ENCODE measurements at regions not wholly inside any gene's neighbourhood (a gene's known extent, or its start where the extent isn't known, plus 50 kb on each side); places are given as distances from the start of the nearest gene placed in this dataset.

DNA sequence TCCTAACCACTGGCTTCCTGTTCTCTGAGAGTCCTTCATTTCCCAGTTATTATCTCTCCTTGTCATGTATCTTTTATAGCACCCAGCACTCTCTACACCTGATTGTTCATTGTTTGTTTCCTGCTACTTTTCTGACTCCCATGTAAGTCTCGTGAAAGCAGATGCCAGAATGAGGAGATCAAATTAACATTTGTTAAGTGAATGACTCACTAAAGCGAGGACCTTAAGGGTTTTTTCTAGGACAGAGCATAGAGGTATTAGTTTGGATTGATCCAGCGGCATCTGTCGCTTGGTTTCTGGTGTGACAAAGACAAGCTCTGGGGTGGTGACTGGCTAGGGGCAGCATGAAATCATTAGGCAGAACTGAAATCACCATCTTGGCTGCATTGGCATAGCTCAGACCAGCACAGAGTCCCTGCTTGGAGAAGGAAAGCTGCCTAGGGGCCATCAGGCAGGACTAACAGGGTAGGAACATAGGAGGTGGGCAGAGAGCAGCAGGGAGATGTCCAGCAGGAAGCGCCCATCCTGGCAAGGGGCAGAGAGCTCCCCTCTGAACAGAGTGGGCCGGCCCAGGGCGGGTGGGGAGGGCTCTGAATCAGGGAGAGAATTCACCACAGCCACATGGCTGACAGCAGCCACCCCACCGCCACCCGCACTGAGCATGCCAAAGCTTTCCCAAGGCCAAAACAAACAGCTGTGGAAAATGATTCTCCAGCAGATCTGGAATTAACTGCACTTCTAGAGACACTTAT, 97.1 kb upstream of the CEP85L start:
- TF ChIP-seq, protein P1, sequence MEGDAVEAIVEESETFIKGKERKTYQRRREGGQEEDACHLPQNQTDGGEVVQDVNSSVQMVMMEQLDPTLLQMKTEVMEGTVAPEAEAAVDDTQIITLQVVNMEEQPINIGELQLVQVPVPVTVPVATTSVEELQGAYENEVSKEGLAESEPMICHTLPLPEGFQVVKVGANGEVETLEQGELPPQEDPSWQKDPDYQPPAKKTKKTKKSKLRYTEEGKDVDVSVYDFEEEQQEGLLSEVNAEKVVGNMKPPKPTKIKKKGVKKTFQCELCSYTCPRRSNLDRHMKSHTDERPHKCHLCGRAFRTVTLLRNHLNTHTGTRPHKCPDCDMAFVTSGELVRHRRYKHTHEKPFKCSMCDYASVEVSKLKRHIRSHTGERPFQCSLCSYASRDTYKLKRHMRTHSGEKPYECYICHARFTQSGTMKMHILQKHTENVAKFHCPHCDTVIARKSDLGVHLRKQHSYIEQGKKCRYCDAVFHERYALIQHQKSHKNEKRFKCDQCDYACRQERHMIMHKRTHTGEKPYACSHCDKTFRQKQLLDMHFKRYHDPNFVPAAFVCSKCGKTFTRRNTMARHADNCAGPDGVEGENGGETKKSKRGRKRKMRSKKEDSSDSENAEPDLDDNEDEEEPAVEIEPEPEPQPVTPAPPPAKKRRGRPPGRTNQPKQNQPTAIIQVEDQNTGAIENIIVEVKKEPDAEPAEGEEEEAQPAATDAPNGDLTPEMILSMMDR (IDR thresholded peaks at IDR 0.05), result no peak
- H3K4me3 Mint-ChIP-seq, result no peak overlapping the region
- H3K27me3 Mint-ChIP-seq (ENCODE audit: low read depth, poor library complexity), result no peaks in the 10 kb centered on the region
- H3K27ac Mint-ChIP-seq, result peak overlapping the region; percentile 20
- no peak for DNase-seq
- H3K4me1 Mint-ChIP-seq, result peaks cover 12% of the 10 kb centered on the region
- H3K9me3 Mint-ChIP-seq, result no peaks in the 10 kb centered on the region
- H3K36me3 Mint-ChIP-seq (ENCODE audit: low read depth), result no peaks in the 10 kb centered on the region

DNA sequence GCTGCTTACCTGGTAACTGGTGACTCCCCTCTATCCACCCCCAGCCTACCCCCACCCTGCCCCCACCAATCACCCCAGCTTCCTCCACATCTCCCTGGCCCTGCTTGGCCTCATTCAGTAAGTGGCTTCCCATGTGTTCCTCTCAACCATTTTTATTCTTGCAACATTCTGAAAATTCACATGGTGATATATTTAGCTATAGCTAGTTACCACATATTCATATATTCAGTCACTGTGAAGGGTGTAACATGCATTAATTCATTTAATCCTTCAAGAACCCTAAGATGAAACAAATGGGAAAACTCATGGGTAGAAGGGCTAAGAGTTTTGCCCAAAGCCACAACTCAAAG, 95.4 kb upstream of the CEP85L start:
- no peak overlapping the region for H3K27ac Mint-ChIP-seq
- DNase-seq, result no peak

DNA sequence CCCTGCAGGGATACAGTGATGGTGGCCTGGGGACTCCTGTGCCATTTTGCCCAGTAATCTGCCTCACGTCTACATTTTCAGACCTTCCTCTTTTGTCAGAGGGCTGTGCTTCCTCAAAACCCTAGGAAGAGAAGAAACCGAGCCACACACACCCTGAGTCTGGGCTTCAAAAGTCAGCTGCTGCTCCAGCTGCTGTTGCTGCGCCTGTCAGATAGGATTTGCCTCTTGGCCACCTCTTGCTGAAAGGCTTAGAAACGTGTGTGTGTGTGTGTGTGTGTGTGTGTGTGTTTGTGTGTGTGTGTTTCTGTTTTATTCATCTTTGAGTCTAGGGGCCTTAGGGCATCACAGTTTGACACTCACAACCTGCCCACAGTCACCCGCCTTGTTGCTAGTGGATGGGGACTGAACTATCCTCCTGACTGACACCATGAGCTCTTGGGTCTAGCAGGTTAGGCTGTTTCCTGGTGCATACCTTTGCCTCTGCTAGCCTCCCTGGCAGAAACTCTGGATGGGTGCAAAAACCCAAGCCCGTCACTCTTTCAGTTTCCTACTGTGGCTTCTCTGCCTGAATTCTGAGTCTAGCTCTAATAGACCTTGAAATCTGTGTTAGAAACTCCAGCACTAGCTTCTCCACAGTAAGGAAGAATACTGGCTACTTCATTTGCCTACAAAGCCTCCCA, 94.9 kb upstream of the CEP85L start:
- Mint-ChIP-seq H3K36me3 (ENCODE audit: low read depth) (no peaks in the 10 kb centered on the region), H3K27ac (no peak overlapping the region), H3K4me3 (no peak overlapping the region), H3K4me1 (peaks cover 12% of the 10 kb centered on the region), H3K9me3 (no peaks in the 10 kb centered on the region), H3K27me3 (ENCODE audit: low read depth, poor library complexity) (no peaks in the 10 kb centered on the region)
- TF ChIP-seq, protein P1 (IDR thresholded peaks at IDR 0.05), result no peak
- no peak for DNase-seq

More for the DNA sequence above, 95.4 kb upstream of the CEP85L start:
- Mint-ChIP-seq H3K9me3 (no peaks in the 10 kb centered on the region), H3K27me3 (ENCODE audit: low read depth, poor library complexity) (no peaks in the 10 kb centered on the region), H3K36me3 (ENCODE audit: low read depth) (no peaks in the 10 kb centered on the region), H3K4me1 (peaks cover 12% of the 10 kb centered on the region), H3K4me3 (no peak overlapping the region)
- TF ChIP-seq, protein P1 (IDR thresholded peaks at IDR 0.05), result no peak

DNA sequence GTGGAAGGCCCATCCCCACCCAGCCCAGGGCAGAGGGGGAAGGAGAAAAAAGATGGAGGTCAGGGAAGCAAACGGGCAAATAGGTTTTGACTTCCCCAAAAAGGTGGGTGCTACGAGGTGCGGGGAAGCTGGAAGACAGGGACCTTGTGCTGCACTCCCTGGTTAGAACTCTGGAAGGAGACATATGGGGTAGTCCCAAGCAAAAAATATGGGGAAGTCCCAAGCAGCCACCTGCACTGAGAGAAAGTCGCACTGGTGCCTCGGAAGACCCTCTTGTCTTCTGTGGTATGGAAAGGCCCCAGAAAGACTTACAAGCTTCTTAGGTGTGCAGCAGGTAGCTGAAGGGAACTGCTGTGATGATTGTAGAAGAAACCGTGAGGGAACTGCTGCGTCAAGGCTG, 93.8 kb upstream of the CEP85L start:
- no peak for DNase-seq
- Mint-ChIP-seq H3K36me3 (ENCODE audit: low read depth) (no peaks in the 10 kb centered on the region), H3K9me3 (no peaks in the 10 kb centered on the region), H3K4me3 (no peak overlapping the region), H3K27me3 (ENCODE audit: low read depth, poor library complexity) (no peaks in the 10 kb centered on the region), H3K27ac (peak overlapping the region; percentile 45), H3K4me1 (peaks cover 12% of the 10 kb centered on the region)
- TF ChIP-seq, protein P1 (IDR thresholded peaks at IDR 0.05), result no peak

DNA sequence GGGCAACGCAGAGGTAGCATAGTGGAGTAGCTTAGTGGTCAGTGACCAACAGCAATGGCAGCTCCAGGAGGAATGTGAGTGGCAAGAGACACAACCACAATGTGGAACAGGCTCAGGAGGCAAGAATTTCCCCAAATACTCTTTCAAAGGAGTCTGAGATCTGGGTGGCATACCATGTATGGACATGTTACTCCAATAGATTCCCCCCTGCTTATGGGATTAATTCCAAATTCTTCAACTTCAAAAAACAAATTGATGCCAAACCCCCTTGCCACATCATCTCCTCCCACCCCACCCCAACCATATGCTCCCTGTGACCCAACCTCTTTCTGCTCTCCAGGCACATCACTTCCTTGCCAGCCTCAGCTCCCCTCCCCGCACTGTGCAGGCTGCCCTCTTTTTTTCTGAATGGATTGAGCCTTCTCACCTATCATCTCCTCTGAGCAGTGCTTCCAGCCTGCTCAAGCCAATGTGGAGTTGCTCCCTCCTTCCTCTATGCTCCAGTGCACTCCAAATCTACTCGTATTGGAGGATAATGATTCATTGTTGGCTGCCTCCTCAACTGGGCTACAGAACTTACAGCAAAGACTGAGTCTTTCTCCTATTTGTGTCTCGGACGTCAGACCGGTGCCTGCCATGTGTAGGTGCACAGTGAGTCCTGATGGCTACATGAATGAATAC, 93.0 kb upstream of the CEP85L start:
- Mint-ChIP-seq H3K27me3 (ENCODE audit: low read depth, poor library complexity) (no peaks in the 10 kb centered on the region), H3K4me3 (no peak overlapping the region), H3K27ac (peak overlapping the region; percentile 45), H3K4me1 (peaks cover 12% of the 10 kb centered on the region), H3K36me3 (ENCODE audit: low read depth) (no peaks in the 10 kb centered on the region), H3K9me3 (no peaks in the 10 kb centered on the region)
- TF ChIP-seq, protein P1 (IDR thresholded peaks at IDR 0.05), result no peak
- DNase-seq, result no peak
